Natural killer cell (primary cell): ENCODE measurements at regions not wholly inside any gene's neighbourhood (a gene's known extent, or its start where the extent isn't known, plus 50 kb on each side); places are given as distances from the start of the nearest gene placed in this dataset.
"Not testable (repeated sequence)": the region's sequence is repeated elsewhere in the genome, so short reads cannot be mapped to it uniquely, and the experiment has no call there.

Source experiments
- ATAC-seq, 3 donors: fragments of 150-1000 bp in 2 of 3; fragments of 200-7000 bp in 1 of 3; cut with Tn5 transposase; 1 replicate in 1 of 3; 2 replicates in 2 of 3; pipeline ENCODE4 v1.10.0; 2021; ENCODE audit warnings: mild to moderate bottlenecking in 2 of 3, moderate library complexity in 2 of 3
- DNase-seq, 2 donors: peaks; one replicate each; pipeline versions ENCODE4 v3.0.0 to v3.0.0-alpha.2; 2013 to 2021; ENCODE audit warnings: mixed read lengths in 1 of 2
- H3K27ac ChIP-seq: one replicate; pipeline ENCODE4 v1.5.1; 2013; ENCODE audit warnings: mild to moderate bottlenecking, low read length
- H3K27me3 ChIP-seq: one replicate; pipeline ENCODE4 v1.6.1; 2013; ENCODE audit warnings: low read length; ENCODE audit not compliant: control insufficient read depth, insufficient read depth
- H3K36me3 ChIP-seq: one replicate; pipeline ENCODE4 v1.6.1; 2013; ENCODE audit warnings: low read length; ENCODE audit not compliant: control insufficient read depth, insufficient read depth
- H3K4me1 ChIP-seq: one replicate; pipeline ENCODE4 v1.6.1; 2013; ENCODE audit warnings: low read length; ENCODE audit not compliant: control insufficient read depth, insufficient read depth
- H3K4me3 ChIP-seq: one replicate; pipeline ENCODE4 v1.5.1; 2013; ENCODE audit warnings: low read length
- H3K9me3 ChIP-seq: one replicate; pipeline ENCODE4 v1.6.1; 2013; ENCODE audit warnings: low read length; ENCODE audit not compliant: control insufficient read depth, insufficient read depth
- H3K27ac Mint-ChIP-seq, 2 donors: one replicate each; pipeline ENCODE4 v1.8.0; 2022; ENCODE audit warnings: mild to moderate bottlenecking in 2 of 2, mixed read lengths in 2 of 2, moderate library complexity in 1 of 2
- H3K27me3 Mint-ChIP-seq, 2 donors: one replicate each; pipeline ENCODE4 v1.8.0; 2022; ENCODE audit warnings: low read depth in 2 of 2, mixed read lengths in 2 of 2
- H3K36me3 Mint-ChIP-seq: one replicate; pipeline ENCODE4 v1.8.0; 2022; ENCODE audit warnings: mixed read lengths
- H3K4me1 Mint-ChIP-seq, 2 donors: one replicate each; pipeline ENCODE4 v1.8.0; 2022; ENCODE audit warnings: mixed read lengths in 2 of 2
- H3K4me3 Mint-ChIP-seq: one replicate; pipeline ENCODE4 v1.8.0; 2022; ENCODE audit warnings: mild to moderate bottlenecking, moderate library complexity, mixed read lengths
- H3K9me3 Mint-ChIP-seq, 2 donors: one replicate each; pipeline ENCODE4 v1.8.0; 2022; ENCODE audit warnings: mixed read lengths in 2 of 2
- WGBS: methylation state at CpG from one replicate; pipeline ENCODE4 v1.1.7; 2013; ENCODE audit warnings: missing lambda C conversion rate; ENCODE audit not compliant: insufficient coverage; 5-methylcytosine and 5-hydroxymethylcytosine counted together
- intact Hi-C: fragments of 100-400 bp; cut with micrococcal nuclease; formaldehyde crosslinking; loops from one replicate; pipeline ENCODE4 v1.14.2; 2022

DNA sequence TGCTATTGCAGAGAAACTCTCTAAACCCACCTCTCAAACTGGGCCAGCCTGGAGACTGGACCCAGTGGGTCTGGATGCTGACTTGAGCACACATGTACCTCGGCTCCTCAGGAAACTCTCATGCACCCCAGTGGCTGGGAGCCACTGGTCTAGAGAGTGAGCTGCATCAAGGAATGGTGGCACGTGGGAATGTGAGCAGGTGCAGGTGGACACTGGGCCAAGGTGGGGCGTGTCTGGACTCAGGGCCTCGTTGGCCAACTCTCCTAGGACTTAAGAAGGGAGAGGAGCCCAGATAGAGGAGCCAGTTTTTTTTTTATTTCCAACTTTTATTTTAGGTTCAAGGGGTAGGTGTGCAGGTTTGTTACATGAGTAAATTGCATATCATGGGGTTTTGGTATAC lies 75.5 kb upstream of the PLGLB2 start:
- H3K4me1 Mint-ChIP-seq, ATAC-seq, H3K36me3 ChIP-seq, H3K4me3 Mint-ChIP-seq, H3K9me3 ChIP-seq, H3K27ac Mint-ChIP-seq, intact Hi-C loops, DNase-seq, H3K4me3 ChIP-seq, H3K4me1 ChIP-seq, H3K27me3 ChIP-seq, H3K27ac ChIP-seq, H3K9me3 Mint-ChIP-seq, H3K36me3 Mint-ChIP-seq, H3K27me3 Mint-ChIP-seq: not testable (repeated sequence)
- 92% methylated on average over 1 of the region's 4 CpGs for WGBS

DNA sequence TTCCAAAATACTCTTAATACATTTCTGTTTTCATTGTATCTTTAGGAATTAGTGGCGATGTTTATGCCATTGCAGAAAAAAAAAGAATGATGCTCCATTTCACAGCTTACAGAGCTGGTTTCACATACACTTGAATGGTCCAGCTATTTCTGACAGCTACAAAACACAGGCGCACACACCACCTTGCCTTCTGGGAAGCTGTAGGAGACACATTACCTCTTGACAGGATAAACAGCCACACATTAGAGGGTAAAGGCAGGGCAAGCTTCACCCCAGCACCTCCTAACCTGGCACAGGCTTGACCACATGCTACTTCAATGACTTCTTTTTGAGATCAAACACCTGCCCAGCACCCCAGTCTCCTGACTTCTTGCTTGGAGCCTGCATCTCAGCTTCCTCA lies 73.2 kb upstream of the PLGLB2 start:
- H3K9me3 Mint-ChIP-seq, H3K27ac Mint-ChIP-seq, H3K9me3 ChIP-seq, intact Hi-C loops, H3K4me1 Mint-ChIP-seq, ATAC-seq, H3K4me3 ChIP-seq, H3K36me3 ChIP-seq, H3K27me3 Mint-ChIP-seq, H3K4me1 ChIP-seq, H3K36me3 Mint-ChIP-seq, H3K4me3 Mint-ChIP-seq, DNase-seq, H3K27ac ChIP-seq, H3K27me3 ChIP-seq: not testable (repeated sequence)
- no CpG with 5 or more reads among the region's 2 CpGs for WGBS

DNA sequence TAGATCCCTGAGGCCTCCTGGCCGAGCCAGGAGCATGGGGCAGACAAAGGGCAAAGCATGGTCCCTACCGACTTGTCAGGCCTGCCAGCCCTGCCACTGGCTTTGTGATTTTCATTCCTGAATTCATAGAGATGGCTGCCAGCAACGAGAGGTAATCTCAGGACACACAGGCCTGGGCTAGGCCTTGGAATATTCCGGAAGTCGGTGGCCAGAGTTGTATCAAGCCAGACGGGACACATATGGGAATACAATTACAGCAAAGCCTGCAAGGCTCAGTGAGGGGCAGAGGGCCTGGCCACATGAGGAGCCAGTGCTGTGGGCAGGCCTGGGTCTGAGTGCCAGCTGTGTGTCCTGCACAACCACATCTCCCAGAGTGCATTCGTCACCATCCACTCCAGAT lies 72.4 kb upstream of the PLGLB2 start:
- not testable (repeated sequence) for H3K36me3 ChIP-seq, H3K36me3 Mint-ChIP-seq

DNA sequence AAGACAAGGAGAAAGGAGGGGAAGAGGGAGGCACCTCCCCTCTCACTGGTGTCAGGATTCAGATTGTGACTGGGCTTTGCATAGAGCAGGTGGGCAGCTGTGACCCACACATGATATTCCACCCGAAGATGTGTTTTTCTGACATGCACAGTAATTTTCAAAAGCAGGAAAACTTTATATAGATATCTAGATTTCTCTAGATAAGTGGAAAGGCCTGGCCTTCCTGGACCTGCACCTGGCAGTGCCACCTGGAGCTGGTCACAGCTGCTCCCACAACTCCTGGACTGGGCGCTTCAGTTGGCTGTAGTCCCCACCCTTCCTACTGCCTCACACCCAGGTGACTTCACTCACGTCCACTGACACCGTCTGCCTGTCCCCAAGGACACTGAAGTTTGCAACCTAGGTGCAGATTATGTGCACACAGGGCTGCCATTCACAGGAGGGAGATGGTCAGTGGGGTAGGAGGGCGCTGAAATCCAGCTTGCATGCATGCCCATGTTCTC lies 70.4 kb upstream of the PLGLB2 start:
- no CpG with 5 or more reads among the region's 5 CpGs for WGBS
- DNase-seq, H3K27ac Mint-ChIP-seq, ATAC-seq, H3K4me3 ChIP-seq, H3K27me3 ChIP-seq, intact Hi-C loops, H3K36me3 Mint-ChIP-seq, H3K27me3 Mint-ChIP-seq, H3K27ac ChIP-seq, H3K9me3 Mint-ChIP-seq, H3K4me3 Mint-ChIP-seq, H3K36me3 ChIP-seq, H3K9me3 ChIP-seq, H3K4me1 Mint-ChIP-seq, H3K4me1 ChIP-seq: not testable (repeated sequence)

More for the DNA sequence above, 72.4 kb upstream of the PLGLB2 start:
- WGBS = no CpG with 5 or more reads among the region's 7 CpGs
- H3K9me3 Mint-ChIP-seq, H3K4me1 ChIP-seq, intact Hi-C loops, DNase-seq, H3K27ac ChIP-seq, H3K27me3 ChIP-seq, H3K27ac Mint-ChIP-seq, H3K4me1 Mint-ChIP-seq, H3K27me3 Mint-ChIP-seq, H3K4me3 Mint-ChIP-seq, H3K9me3 ChIP-seq, H3K4me3 ChIP-seq, ATAC-seq: not testable (repeated sequence)

DNA sequence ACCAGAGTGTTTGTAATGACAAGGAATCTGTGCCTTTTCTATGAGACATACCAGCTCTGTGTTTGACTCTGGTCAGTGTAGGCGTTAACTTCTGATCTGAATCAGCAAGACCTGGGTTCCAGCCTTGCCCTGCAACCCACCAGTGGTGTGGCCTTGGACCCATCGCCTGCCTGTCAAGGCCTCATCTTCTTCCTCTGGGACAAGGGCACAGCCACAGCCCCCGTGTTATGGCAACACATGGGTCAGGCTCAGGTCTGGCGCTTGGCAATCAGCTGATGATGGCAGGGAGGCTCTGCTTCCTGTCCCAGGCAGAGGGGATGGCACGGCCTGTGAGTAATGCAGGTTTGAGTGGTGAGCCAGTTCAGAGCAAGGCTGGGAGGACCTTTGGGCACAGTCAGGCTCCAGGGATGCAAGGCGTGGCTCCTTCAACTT lies 69.1 kb upstream of the PLGLB2 start:
- DNase-seq, H3K4me3 ChIP-seq, ATAC-seq, H3K27ac ChIP-seq, H3K36me3 ChIP-seq, H3K27ac Mint-ChIP-seq, H3K27me3 Mint-ChIP-seq, H3K9me3 Mint-ChIP-seq, H3K4me1 ChIP-seq, H3K4me3 Mint-ChIP-seq, H3K4me1 Mint-ChIP-seq, H3K36me3 Mint-ChIP-seq, H3K9me3 ChIP-seq, H3K27me3 ChIP-seq, intact Hi-C loops: not testable (repeated sequence)
- WGBS = 91% methylated on average over 4 of the region's 6 CpGs

DNA sequence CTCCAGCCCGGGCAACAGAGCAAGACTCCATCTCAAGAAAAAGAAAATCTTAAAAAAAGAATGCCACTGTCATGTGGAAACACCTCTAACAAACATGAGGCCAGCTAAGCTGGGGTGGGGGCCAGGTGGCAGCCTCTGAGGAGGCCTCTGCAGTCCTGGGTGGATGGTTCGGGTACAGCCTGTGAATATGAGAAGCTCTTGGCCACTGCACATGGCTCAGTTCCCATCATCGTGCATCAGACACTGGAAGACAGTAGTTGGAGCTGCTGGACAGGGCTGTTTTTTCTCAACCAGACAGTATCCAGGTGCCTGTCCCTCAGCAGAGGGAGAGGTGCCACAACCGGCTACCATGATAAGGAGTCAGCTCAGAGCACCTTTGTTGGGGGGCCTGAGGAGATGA lies 67.9 kb upstream of the PLGLB2 start:
- H3K27ac Mint-ChIP-seq, H3K9me3 ChIP-seq: not testable (repeated sequence)

DNA sequence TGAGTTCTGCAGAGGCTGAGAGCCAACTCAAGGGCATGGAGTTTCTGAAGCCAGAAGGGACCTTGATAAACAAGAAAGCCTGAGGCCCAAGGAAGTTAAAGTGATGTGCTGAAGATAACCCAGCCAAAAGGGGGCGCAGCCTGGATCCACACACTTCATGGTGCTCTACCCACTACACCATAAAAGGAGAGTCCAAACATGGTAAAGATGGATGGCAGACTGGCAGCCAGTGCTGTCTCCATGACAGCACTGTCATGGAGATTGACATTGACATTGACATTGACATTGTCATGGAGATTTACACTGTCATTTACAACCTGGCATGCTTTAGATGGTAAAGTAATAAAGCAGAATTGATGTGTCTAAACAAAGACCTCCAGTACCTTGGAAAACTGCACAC lies 67.2 kb upstream of the PLGLB2 start:
- no CpG with 5 or more reads among the region's 1 CpG for WGBS
- H3K27me3 Mint-ChIP-seq, intact Hi-C loops, H3K36me3 Mint-ChIP-seq, H3K4me1 ChIP-seq, H3K9me3 ChIP-seq, H3K27ac ChIP-seq, H3K36me3 ChIP-seq, ATAC-seq, H3K9me3 Mint-ChIP-seq, H3K4me1 Mint-ChIP-seq, H3K27ac Mint-ChIP-seq, H3K4me3 ChIP-seq, H3K27me3 ChIP-seq, DNase-seq, H3K4me3 Mint-ChIP-seq: not testable (repeated sequence)

More for the DNA sequence above, 67.9 kb upstream of the PLGLB2 start:
- H3K4me3 Mint-ChIP-seq, H3K4me1 ChIP-seq, DNase-seq, H3K4me1 Mint-ChIP-seq, H3K27me3 ChIP-seq, H3K9me3 Mint-ChIP-seq, ATAC-seq, H3K36me3 Mint-ChIP-seq, H3K4me3 ChIP-seq, H3K27me3 Mint-ChIP-seq, H3K27ac ChIP-seq, intact Hi-C loops, H3K36me3 ChIP-seq: not testable (repeated sequence)
- no CpG with 5 or more reads among the region's 4 CpGs for whole genome bisulfite sequencing

DNA sequence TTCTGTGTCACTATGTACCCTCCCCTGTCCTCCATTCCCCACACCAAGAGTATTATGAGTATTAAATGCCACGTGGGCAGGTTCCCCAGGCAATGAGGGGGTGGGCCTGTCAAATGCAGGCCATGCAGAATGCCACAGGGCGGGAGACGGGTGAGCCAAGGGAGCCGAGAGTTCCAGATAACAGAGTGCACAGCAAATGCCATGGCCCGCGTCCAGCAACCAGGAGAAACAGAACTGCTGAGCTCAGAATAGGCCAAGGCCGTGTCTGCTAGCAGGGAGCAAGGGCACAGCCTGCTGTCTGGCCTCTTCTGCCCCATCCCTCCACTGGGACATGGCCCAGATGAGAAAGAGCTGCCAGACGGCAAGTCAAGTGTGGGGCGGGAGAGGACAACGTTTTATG lies 64.4 kb upstream of the PLGLB2 start:
- not testable (repeated sequence) for H3K27me3 Mint-ChIP-seq, ATAC-seq, H3K4me3 Mint-ChIP-seq

More for the DNA sequence above, 64.4 kb upstream of the PLGLB2 start:
- DNase-seq, H3K36me3 Mint-ChIP-seq, H3K27ac Mint-ChIP-seq, H3K36me3 ChIP-seq, H3K4me1 ChIP-seq, H3K9me3 ChIP-seq, H3K4me1 Mint-ChIP-seq, H3K4me3 ChIP-seq, H3K27me3 ChIP-seq, intact Hi-C loops, H3K27ac ChIP-seq, H3K9me3 Mint-ChIP-seq: not testable (repeated sequence)
- WGBS = 90% methylated on average over 4 of the region's 10 CpGs
